Suppressor macrophage (primary cell): ENCODE measurements at regions not wholly inside any gene's neighbourhood (a gene's known extent, or its start where the extent isn't known, plus 50 kb on each side); places are given as distances from the start of the nearest gene placed in this dataset.
A peak's percentile ranks its signal among the peaks of the same experiment; 100 is the strongest.

Experiments
- DNase-seq, 4 experiments: peaks; one replicate each; pipeline ENCODE4 v3.0.0-alpha.2; 2020 to 2022

DNA sequence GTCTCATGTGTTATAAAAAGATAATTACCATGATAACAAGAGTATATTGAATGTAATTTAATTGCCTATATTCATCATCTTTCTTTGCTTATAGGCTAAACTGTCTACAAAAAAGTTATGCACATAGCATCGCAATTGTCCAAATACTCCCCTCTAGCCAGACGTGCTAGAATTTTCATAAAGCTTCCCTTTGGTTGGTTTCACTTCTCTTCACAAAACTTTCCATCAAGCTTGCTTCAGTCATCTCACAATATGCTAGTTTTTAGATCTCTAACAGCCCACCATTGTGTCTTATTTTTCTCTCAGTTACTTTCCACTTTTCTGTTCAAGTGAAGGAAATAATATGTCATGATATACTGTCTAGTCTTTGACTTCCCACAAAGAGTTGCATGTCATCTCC lies 448.3 kb upstream of the SPANXN1 start:
- no peak for DNase-seq

DNA sequence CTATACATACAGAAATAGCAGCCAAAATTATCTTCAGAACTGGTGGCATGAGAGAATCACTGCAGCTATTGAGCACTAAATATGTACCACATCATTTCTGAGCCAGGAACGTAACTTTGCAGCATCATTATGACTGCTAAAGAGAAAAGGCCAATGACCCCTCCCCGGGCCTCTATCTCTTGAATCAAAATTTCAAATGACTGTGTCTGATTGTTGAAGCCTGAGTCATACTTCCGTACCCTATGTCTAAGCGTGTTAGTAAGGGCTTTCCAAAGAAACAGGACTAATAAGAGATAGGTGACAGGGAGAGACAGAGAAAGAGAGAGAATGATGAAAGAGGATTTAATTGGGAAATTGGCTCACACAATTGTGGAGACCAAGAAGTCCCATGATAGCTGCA lies 445.5 kb upstream of the SPANXN1 start:
- no peak for DNase-seq

DNA sequence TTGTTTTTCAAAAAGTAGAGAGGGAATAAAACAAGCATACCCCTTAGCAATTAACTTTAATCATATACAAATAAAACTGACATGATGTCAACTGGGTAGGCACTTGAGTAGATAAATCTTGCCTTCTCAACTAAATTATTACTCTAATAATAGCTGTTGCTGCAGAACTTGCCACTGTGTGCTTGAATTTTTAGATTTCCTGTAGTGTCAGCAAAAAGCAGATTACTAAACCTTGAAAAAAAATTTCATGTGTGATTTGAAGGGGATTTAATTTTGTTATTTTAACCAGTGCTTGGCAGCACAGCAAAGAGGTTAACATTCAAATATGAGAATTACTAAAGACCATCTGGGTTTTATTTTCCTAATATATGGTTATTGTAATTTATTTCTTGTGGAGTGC lies 438.3 kb upstream of the SPANXN1 start:
- DNase-seq = no peak

GRCh38 chrX:144810539-144810938 lies 436.8 kb upstream of the SPANXN1 start:
- no peak for DNase-seq

- no peak for DNase-seq
These were observed 427.9 kb upstream of the SPANXN1 start for GRCh38 chrX:144819406-144819805.

DNA sequence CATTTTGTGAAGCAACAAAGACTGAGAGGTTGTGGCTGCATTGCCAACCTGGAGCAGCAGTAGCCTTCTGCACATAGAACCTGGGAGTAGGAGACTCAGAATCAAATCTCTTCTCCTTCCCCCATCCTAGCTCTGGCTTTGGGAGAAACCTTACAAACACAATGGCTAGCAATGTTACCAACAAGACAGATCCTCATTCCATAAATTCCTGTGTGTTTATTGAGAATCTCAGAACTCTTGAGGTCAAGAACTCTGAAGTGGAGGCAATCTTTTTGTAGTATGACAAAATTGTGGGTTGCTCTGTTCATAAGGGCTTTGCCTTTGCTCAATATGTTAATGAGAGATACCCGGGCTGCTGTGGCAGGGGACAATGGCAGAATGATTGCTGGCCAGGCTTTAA lies 406.7 kb upstream of the SPANXN1 start:
- no peak for DNase-seq

- DNase-seq = no peak
These were observed 398.2 kb upstream of the SPANXN1 start for GRCh38 chrX:144849141-144849540.

DNA sequence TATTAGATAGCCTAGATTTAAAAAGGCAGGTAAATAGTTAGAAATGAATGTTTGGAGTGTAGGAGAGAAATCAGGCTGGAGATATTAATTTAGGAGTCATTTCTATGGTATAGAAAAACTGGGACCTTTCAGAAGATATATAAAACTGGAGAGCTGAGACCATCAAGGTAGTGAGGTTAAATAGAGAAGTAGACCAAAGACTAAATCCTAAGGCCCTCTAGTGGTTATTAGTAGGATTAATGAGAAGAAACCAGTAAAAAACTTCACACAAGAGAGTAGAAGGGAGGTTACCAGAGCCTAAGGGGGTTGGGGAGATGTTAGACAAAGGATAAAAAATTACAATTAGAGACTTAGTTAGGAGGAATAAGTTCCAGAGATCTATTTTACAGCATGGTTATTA lies 351.0 kb upstream of the SPANXN1 start:
- DNase-seq = peak in 2 of 4 experiments; percentile 0

- DNase-seq = no peak
These were observed 345.8 kb upstream of the SPANXN1 start for GRCh38 chrX:144901521-144901920.

DNA sequence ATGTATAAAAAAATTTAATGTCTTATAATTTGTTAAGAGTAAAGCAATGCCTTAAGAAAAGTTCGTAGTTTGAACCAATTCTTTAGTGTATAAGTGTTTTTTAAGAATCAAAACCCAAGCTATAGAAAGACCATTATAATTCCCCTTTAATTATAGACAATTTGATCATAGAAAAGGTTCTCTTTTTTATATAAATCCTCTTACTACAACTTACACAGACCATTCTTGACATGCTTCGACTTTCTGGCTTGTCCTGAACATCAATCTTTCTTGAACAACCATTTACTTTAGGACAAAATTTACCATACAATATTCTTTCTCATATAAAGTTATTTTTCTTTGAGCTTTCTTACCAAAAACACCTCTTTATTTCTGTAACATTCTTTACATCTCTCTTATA lies 330.5 kb upstream of the SPANXN1 start:
- DNase-seq = no peak

DNA sequence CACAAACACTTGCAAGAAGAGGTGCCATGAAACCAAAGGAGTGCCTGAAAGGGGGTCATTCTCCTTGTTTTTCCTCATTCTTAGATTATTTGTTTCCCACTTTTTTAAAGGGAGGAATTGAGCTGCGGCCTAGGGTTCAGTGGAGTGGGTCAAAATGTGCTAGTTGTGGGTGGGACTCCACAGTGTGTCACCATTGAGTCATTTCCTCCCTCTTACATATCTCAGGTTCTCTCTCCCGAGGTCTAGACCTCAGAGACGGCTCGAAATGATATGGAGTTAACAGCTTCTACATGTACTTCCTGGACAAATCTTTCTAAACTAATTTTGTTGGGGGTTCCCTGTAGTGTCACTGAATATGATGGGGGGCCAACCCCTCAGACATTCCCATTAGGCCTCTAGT lies 328.4 kb upstream of the SPANXN1 start:
- no peak for DNase-seq

GRCh38 chrX:144946666-144947065 lies 300.6 kb upstream of the SPANXN1 start:
- DNase-seq = no peak
